ENCODE measurements at regions not wholly inside any gene's neighbourhood (a gene's known extent, or its start where the extent isn't known, plus 50 kb on each side); places are given as distances from the start of the nearest gene placed in this dataset.
A peak's percentile ranks its signal among the peaks of the same experiment; 100 is the strongest.

DNA sequence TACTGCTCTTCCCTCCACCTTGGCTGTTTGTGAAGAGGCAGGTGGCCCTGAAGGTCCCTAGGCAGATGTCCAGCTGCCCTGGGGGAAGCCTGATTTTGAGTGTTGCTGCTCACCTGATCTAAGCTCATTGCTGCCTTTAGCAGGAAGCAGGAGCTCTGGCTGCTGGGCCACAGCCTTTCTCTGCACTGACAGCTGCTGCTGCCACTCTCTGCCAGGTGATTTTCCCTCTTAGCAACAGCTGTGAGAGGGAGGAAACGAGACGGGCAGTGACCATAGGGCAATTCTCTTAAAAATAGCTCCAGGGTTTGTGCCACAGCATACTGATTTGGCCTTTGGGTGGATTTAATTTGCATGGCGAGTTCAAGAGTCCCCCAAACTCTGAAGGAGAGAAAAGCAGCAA is 415.8 kb upstream of the SEMA6D start:
- DNase-seq (ENCODE audit: low read depth, low spot score): no peak

DNA sequence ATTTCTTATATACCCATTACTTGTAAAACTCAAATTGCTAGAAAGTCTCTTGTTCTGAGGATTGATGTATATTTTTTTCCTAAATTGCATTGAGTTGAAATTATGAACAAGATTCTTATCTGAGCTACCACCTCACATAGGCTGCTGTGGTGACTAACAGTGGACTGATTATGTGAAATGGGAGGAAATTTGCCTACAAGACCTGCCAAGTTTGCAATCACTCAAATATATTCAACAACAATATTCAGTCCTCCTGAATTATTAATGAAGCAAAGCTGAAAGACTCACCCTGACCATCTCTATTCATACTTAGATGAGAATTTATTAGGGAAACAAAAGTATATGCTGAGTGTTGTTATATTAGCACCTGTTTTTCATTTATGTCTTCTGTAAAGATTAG is 412.6 kb upstream of the SEMA6D start:
- DNase-seq (ENCODE audit: low read depth, low spot score): no peak

DNA sequence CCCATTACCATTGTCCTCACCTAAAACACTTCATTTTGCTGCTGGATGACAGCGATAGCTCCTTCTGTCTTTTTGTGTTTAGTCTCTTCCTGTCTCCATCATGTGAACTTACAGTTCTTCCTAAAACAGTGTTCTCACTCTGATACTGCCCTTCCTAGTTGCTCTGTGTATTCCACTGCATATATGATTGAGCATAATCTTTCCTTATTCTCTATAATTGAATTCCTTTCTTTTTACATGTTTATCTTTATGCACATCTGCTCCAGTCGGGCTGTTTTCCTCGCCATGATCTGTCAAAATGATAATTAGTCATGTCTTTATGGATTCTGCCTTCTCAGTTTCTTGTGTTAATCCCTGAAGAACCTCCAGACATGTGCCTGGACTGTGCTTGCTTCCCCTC is 405.1 kb upstream of the SEMA6D start:
- no peak for DNase-seq (ENCODE audit: low read depth, low spot score)

DNA sequence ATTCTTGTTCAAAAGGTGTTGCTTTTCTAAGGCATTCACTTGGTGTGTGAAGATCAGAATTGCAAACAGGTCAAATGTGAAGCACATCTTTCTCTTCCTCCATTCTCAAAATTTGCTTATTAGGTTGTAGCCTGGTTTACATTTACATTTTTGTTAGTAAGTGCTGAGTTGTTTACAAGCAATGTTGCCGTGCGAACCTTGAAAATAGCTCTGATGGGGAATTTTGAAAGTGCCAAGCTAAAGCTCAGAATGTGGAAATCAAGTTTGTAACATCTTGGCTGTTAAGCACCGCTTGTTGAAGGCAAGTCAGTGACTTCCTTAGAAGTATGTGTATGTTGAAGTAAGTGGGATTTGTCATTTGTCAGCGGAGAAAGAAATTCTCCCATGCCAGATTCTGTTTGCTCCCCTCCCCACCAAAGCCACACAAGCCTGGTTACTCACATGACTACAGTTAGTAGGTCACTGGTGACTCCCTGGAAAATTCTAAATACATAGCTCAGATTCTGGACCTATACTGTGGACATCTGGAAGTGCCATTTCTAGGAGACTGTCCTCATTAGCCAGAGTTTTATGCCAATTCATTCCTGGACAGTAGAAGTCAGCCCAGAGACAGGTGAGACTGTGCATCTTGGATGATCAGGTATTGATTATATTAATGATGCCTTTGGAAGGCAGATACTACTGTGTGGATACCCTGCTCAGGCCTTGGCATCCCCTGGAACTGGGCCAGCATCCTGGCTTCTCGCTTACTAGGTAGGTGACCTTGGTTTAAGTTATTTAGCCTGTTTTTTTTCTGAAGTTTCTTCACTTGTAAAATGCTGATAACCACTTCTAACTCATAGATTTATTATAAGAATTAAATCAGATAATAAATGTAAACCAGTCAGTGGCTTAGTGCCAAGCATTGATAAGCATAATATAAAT is 390.6 kb upstream of the SEMA6D start:
- DNase-seq (ENCODE audit: low read depth, low spot score): no peak

DNA sequence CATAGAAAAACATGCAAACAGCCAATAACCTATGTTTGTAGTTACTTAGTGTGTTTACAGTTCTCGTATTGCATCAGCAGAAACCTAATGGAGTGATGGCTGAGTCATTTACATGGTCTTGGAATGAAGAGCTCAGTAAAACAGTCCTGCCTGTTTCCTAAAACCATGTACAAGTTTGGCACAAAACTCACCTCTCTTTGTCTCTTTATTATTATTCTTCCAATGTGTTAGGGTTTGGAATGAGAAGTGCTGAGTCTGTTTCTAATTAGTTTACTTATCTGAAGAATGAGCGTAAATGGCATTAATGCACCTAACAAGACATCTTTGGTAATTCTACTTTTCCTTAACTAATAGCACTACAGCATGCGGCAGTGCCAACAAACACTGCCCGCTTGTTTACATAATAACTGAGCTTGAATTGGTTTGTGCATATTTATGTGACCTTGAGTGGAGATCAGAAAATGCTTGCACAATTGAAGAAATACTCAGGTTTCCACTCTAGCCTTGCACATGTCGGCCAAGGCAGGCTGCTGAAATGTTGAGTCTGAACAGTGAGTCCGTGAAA is 385.4 kb upstream of the SEMA6D start:
- DNase-seq (ENCODE audit: low read depth, low spot score): no peak

DNA sequence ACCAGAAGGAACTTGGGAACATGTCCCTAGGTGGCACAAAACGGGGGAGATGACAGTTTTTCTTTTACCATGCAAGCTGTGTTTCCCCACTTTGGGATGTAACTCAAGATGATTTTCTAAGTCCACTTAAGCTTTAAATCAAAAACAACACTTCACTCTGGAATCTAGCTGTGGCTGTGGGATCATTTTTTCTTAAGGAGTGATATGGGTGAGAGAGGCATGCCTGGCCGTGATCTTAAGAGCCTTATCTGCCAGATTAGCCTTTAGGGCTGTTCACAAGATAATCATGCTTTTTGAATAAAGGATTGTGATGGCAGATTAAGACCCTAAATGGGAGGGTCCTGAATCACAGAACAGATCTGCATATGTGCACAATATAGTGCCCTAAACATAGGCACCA is 384.8 kb upstream of the SEMA6D start:
- no peak for DNase-seq (ENCODE audit: low read depth, low spot score)

DNA sequence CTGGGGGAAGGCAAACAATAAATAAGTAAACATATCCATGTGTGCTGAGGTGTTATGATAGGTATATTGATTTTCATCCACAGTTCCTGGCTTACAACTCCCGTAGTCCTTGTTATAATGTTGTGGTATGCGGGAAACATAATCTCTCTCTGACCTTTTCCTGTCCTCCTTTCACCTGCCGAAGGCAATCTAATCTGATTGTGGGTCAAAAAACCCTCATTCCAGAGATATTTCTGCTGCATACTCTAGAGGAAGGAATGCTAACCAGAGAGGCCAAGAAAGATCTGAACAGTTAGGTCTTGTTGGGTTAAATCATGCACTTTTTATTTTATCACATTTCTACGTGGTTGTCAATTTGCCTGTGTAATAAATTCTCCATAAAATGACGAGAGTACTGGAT is 383.6 kb upstream of the SEMA6D start:
- no peak for DNase-seq (ENCODE audit: low read depth, low spot score)

DNA sequence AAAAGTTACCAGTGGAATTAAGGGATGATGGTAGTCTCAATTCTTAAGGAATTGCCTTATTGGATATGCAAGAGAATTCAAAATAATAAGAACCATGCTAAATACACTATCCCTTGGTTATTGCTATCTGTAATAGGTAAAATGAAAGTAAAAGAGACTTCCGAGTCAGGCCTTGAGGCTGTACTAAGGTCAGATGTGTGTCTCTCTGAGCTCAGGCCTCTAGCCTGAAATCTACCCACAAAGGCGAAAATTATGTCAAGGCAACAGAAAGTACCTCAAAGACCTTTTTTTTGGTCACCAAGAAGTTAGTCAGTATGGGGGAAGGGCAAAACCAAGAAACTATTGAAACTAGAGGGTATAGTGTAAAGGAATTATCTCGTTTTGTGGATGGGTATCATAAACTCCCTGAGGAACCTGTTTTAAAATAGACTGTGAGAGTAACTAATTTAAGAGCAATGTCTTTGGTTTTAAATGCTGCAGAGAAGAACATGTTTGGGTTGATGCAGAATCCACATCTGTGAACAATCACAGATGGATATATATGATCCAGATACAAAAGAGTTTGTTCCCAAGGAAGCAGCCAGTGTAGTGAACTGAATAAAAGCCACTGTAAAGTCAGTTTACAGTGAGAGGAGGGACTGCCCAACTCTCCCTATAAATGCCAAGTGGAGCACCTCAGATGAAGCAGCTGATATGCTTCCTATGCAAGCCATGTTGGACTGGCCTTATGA is 382.3 kb upstream of the SEMA6D start:
- DNase-seq (ENCODE audit: low read depth, low spot score): no peak

DNA sequence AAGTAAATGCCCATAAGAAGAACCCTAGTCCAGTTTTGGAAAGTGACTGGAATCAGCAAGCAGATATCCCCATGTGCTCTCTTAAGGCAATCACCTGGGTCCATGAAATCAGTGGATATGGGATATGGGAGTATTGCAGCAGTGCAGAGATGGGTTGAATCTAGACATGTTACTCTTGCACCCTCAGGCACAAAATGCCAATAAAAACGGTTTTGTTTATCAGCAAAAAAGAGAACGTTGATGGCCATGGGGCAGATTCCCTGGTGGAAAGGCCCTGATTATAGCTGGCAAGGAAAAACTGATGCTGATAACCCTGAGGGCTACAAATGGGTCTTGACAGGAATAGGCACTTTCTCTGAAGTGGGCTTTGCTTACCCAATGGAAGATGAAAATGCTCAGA is 380.2 kb upstream of the SEMA6D start:
- no peak for DNase-seq (ENCODE audit: low read depth, low spot score)

DNA sequence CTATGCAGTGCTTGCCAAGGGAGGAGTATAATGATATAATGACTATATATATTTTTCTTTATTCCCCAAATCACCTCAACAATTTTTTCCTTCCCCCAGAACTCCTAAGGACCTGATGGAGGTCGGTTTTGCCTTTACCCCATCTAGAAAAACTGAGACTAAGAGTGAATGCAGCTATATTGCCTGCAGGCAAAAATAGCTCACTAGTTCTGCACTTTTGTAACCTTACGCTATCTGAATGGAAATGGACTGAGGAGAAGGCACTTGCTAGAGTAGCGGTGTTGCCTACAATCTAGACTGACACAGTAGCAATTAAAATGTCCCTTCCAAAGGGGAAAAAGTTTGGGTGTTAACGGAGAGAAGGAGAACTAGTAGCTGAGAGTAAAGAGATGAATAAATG is 379.5 kb upstream of the SEMA6D start:
- no peak for DNase-seq (ENCODE audit: low read depth, low spot score)

DNA sequence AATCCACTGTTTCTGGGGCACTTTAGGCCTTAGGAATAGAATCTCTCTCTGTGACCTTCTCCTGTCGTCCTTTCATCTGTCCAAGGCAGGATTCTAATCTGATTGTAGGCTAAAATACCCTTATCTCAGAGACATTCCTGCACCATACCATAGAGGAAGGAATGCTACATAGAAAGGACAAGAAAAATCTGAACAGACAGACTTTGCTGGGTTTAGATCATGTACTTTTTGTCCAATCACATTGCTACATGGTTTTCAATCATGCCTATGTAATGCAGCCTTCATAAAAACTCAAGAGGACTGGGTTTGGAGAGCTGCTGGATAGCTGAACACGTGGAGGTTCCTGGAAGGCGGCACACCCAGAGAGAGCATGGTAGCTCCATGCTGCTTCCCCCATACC is 378.5 kb upstream of the SEMA6D start:
- DNase-seq (ENCODE audit: low read depth, low spot score): no peak

DNA sequence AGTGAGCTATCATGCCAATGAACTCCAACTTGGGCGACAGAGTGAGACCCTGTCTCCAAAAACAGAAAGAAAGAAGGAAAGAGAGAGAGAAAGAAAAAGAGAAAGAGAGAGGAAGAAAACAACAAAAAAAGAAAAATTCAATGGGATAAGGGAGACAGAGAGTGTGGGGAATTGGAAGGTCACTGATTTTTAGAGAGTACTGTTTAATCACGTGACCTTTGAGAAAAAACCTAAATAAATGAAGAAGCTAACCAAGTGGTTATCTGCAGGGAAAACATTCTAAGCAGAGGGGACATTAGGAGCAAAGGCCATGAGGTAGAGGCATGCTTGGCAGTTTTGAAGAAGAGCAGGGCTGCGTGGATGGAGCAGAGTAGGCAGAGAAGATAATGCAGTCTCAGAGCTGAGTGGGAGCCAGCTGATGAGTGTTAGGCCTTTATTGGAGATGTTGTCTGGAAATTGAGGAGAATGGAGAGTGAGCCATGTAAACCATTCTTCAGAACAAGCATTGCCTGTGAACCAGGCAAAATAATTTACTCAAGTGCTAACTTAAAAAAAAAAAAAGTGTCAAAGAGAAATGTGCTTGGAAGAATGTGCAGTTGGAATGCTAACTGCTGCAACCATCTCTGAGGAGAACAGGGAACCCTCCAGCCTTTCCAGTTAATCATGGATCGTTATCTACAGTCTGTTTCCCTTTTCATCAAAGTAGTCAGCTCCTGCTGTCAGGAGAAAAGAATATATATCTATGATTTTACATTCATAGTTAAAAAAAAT is 377.3 kb upstream of the SEMA6D start:
- peak; percentile 12 for DNase-seq (ENCODE audit: low read depth, low spot score)

DNA sequence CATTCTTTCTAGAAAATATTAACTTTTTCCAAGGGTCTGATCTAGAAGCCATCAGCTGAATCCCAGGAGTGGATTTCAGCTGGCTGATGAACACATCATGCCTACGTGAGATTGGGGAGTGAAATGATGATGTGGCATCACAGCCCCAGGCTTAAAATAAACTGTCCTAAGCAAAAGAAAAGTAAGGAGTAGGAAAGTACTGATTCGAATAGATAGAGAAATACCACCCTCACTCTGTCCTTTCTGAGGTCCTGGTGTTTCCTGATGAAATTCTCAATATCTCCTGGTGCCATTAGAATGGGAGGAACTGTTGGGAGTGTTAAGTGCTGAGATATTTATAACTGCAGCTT is 376.8 kb upstream of the SEMA6D start:
- no peak for DNase-seq (ENCODE audit: low read depth, low spot score)

DNA sequence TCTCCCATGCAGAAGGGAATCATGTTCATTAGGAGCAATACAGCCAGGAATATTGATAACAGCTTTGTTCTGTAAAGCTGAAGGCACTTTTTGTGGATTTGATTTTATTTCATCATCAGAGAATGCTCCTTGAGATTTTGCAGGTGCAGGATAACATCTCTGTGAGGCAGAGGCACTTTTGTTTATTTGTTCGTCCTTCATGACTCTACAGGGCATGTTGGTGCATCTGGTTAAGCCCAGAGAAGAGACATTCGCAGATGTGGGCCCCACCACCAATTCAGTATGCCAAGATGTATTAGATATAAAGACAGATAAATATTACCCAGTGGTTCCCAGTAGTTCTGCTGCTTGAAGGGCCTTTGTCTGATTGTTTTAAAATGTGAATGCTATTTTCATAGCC is 368.1 kb upstream of the SEMA6D start:
- DNase-seq (ENCODE audit: low read depth, low spot score): no peak

DNA sequence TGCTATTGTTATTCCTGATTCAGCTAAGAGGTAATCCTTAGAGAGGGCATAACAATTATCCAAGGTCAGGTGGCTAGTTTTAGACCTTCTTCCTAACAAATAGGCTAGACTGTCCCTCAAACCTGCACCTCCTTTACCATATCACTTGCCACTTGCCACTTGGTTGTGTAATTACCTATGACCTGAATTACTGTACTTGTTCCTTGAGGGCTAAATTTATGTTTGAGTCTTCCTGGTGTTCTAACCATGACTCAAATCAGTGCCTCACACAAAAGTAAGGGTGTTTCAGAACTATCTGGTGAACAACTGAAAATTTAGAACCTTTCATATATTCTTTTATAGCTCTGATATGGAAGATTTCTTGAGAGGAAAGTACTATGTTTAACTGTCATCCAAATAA is 365.8 kb upstream of the SEMA6D start:
- no peak for DNase-seq (ENCODE audit: low read depth, low spot score)

DNA sequence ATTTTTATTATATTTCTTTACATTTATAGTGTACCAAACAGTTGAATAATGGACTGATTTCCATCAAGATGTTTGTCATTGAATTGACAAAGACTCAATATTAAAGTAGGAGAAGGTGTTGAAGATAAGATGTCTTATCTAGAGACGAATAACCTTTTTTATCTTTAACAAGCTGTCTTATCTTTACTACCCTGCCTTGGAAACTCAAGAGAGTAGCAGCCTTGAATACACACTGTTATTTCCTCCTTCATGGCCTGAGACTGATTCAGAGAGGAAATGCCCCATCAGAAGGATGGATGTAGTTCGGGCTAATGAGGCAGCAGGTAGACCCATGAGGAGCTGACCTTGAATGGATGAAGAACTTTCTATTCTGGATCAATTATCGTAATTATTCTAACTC is 365.1 kb upstream of the SEMA6D start:
- DNase-seq (ENCODE audit: low read depth, low spot score): no peak

DNA sequence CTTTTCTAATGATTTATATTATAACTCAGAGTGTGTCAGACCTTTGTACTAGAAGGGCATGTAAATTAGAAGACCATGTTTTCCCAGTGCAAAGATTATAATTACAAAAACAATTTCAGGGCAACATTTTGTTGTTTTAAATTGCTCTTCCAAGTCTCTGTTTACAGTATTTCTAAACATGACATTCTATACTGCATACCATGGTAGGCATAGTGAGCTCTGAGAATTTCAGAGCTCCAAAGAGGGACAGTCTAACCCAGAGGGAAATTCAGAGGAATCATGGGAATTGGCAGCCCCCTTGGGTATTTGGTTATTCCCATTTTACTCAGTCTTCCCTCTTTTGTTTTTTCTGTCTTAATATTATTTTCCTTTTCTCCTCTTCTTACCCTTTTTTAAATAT is 361.5 kb upstream of the SEMA6D start:
- no peak for DNase-seq (ENCODE audit: low read depth, low spot score)

DNA sequence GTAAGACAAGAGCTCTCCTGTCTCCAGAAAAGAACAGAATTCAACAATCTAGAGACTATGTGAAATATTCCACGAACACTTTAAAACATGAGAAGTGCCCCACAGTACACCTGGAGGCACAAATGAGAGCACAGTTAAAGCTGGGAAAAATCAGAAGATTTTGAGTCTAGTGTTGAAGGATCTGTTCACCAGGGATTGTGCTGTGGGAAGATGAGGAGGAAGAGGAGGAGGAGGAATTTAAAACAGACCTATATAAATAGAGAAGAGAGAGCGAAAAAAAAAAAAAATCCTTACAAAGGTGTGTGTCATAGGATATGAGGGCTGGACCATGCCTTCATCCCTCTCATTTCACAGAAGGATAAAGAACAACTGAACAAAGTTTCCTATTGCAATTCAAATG is 361.0 kb upstream of the SEMA6D start:
- DNase-seq (ENCODE audit: low read depth, low spot score): no peak

DNA sequence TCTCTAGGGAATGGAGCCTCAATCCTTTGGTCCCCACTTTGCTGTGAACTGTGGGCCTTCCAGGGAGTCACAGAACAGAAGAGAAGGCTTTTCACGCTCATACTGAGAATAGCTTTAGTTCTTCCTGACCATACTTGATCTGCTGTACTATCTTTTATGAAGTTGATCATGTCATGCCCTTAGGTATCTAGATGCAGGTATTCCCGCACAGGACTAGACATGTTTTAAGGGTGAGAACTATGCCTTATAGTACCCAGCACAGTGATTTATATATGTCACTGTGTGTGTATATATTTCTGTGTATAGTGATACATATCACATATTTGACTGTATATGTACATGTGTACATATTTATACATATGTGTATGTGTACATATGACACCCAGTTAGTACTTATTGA is 358.4 kb upstream of the SEMA6D start:
- no peak for DNase-seq (ENCODE audit: low read depth, low spot score)

DNA sequence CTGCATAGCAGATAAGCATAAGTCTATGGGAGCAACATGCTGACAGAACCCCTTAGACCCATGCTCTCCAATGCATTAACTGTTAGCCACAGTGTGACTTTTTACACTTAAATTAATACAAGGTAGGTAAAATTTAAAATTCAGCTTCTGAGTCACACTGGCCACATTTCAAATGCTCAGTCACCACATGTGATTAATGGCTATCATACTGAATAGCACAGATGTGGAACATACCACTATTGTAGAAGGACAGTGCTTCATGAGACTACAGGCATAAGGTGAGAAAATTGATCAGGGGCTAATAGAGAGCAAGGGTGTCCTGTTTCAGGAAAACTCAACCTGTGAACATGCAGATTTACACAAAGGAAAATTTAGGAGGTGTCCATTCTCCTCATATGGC is 357.0 kb upstream of the SEMA6D start:
- DNase-seq (ENCODE audit: low read depth, low spot score): no peak

DNA sequence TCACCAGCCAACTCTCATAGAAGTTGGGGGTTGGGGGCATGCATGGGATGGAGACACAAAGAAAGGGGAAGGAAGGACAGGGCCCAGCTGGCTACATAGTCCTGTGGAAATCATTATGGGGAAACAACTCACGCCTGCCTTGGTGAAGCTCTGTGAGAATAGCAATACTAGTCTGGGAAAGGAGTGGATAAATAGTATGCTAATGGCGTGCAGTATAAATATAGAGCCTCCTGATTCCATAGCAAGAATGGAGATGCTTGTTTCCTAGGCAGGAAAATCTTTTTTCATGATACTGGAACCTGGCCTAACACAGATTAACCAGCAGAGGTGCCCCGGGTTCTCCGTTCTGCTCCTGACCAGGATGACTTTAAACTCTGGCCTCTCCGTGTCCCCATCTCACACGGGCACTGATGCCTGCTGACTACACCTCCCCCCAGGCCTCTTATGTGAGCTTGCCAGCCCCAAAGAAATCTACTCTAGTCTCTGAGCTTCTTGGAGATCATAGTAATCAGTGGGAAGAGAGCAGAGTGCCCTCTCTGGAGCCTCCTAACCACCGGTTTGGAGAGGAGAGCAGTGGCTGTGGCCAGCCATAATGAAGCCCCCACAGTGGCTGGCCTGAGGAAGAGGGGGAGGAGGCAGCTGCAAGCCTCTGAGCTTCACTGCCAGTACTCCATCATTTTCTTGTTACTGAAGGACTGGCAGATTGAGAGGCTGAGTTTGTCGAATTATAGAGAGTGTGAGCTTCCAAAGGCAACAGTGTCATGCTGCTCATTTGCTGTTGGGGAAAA is 355.0 kb upstream of the SEMA6D start:
- DNase-seq (ENCODE audit: low read depth, low spot score): no peak

Data from ELF-1 (cell line).